ENCODE measurements at regions not wholly inside any gene's neighbourhood (a gene's known extent, or its start where the extent isn't known, plus 50 kb on each side); places are given as distances from the start of the nearest gene placed in this dataset.

- no peak for TF ChIP-seq TAF1 (IDR thresholded peaks at IDR 0.05; ENCODE audit: low read depth, low read length)
- no peak for TF ChIP-seq SP2 (IDR thresholded peaks at IDR 0.05; ENCODE audit: low read length)
- no peak for TF ChIP-seq GABPA (IDR thresholded peaks at IDR 0.05; ENCODE audit: borderline replicate concordance, insufficient read depth, low read length)
- TF ChIP-seq GTF2F1 (IDR thresholded peaks at IDR 0.05; ENCODE audit: borderline replicate concordance, low read depth, low read length), result no peak
- TF ChIP-seq RXRA (IDR thresholded peaks at IDR 0.05; ENCODE audit: insufficient read depth, low read depth, low read length), result no peak
Observed at GRCh38 chr2:3094999-3095958, 282.3 kb downstream of the EIPR1 start (continued).

Data from H1 (cell line).